T-helper 17 cell (primary cell): ENCODE measurements at regions not wholly inside any gene's neighbourhood (a gene's known extent, or its start where the extent isn't known, plus 50 kb on each side); places are given as distances from the start of the nearest gene placed in this dataset.
"Not testable (repeated sequence)": the region's sequence is repeated elsewhere in the genome, so short reads cannot be mapped to it uniquely, and the experiment has no call there.

ENCODE experiments used
- ATAC-seq: fragments of 150-1000 bp; cut with Tn5 transposase; 2 replicates; pipeline ENCODE4 v1.10.0; 2021; ENCODE audit warnings: mild to moderate bottlenecking, moderate library complexity
- DNase-seq, 3 donors: peaks; one replicate each; pipeline versions ENCODE4 v3.0.0 to v3.0.0-alpha.2; 2020 to 2021
- H3K9me3 ChIP-seq: one replicate; pipeline ENCODE4 v1.7.0; 2013; ENCODE audit warnings: low read length, mild to moderate bottlenecking; ENCODE audit not compliant: control insufficient read depth, poor library complexity, severe bottlenecking
- H3K27ac Mint-ChIP-seq: one replicate; pipeline ENCODE4 v1.8.0; 2022; ENCODE audit warnings: mild to moderate bottlenecking, moderate library complexity, mixed read lengths
- H3K27me3 Mint-ChIP-seq: one replicate; pipeline ENCODE4 v1.8.0; 2022; ENCODE audit warnings: mixed read lengths
- H3K36me3 Mint-ChIP-seq: one replicate; pipeline ENCODE4 v1.8.0; 2022; ENCODE audit warnings: low read depth, mixed read lengths
- H3K4me1 Mint-ChIP-seq: one replicate; pipeline ENCODE4 v1.8.0; 2022; ENCODE audit warnings: mild to moderate bottlenecking, mixed read lengths
- H3K4me3 Mint-ChIP-seq: one replicate; pipeline ENCODE4 v1.8.0; 2022; ENCODE audit warnings: mild to moderate bottlenecking, moderate library complexity, mixed read lengths

GRCh38 chr6:82484737-82485626 lies 121.4 kb downstream of the TPBG start:
- Mint-ChIP-seq H3K4me3 (no peak overlapping the region), H3K36me3 (no peaks in the 10 kb centered on the region), H3K27me3 (no peaks in the 10 kb centered on the region), H3K4me1 (no peaks in the 10 kb centered on the region), H3K27ac (no peak overlapping the region)
- no peaks in the 10 kb centered on the region for H3K9me3 ChIP-seq
- ATAC-seq (no peak), DNase-seq (no peak)

- H3K27ac Mint-ChIP-seq: no peak overlapping the region
- no peak for ATAC-seq
- H3K9me3 ChIP-seq: no peaks in the 10 kb centered on the region
- DNase-seq: no peak
- H3K4me3 Mint-ChIP-seq: no peak overlapping the region
- no peaks in the 10 kb centered on the region for H3K36me3 Mint-ChIP-seq
- H3K27me3 Mint-ChIP-seq: no peaks in the 10 kb centered on the region
- H3K4me1 Mint-ChIP-seq: no peaks in the 10 kb centered on the region
Measured at GRCh38 chr6:82487895-82488294, 124.3 kb downstream of the TPBG start.

GRCh38 chr6:82488403-82488802 lies 124.8 kb downstream of the TPBG start:
- Mint-ChIP-seq H3K4me3 (no peak overlapping the region), H3K27me3 (no peaks in the 10 kb centered on the region), H3K27ac (no peak overlapping the region), H3K36me3 (no peaks in the 10 kb centered on the region), H3K4me1 (no peaks in the 10 kb centered on the region)
- no peaks in the 10 kb centered on the region for H3K9me3 ChIP-seq
- ATAC-seq (no peak), DNase-seq (no peak)

- H3K4me1 Mint-ChIP-seq: no peaks in the 10 kb centered on the region
- no peak overlapping the region for H3K4me3 Mint-ChIP-seq
- no peak overlapping the region for H3K27ac Mint-ChIP-seq
- no peaks in the 10 kb centered on the region for H3K36me3 Mint-ChIP-seq
- no peak for ATAC-seq
- no peak for DNase-seq
- H3K27me3 Mint-ChIP-seq: no peaks in the 10 kb centered on the region
- H3K9me3 ChIP-seq: no peaks in the 10 kb centered on the region
Measured at GRCh38 chr6:82492134-82492533, 128.5 kb downstream of the TPBG start.

GRCh38 chr6:82493467-82493866 lies 129.8 kb downstream of the TPBG start:
- Mint-ChIP-seq H3K4me1 (no peaks in the 10 kb centered on the region), H3K36me3 (no peaks in the 10 kb centered on the region), H3K4me3 (no peak overlapping the region), H3K27me3 (no peaks in the 10 kb centered on the region), H3K27ac (no peak overlapping the region)
- no peak for DNase-seq
- no peaks in the 10 kb centered on the region for H3K9me3 ChIP-seq
- ATAC-seq: no peak

- H3K27ac Mint-ChIP-seq: no peak overlapping the region
- H3K4me3 Mint-ChIP-seq: no peak overlapping the region
- no peaks in the 10 kb centered on the region for H3K27me3 Mint-ChIP-seq
- no peaks in the 10 kb centered on the region for H3K36me3 Mint-ChIP-seq
- DNase-seq (no peak), ATAC-seq (no peak)
- no peaks in the 10 kb centered on the region for H3K4me1 Mint-ChIP-seq
- no peaks in the 10 kb centered on the region for H3K9me3 ChIP-seq
Measured at GRCh38 chr6:82494367-82494766, 130.8 kb downstream of the TPBG start.

- not testable (repeated sequence) for DNase-seq, H3K27ac Mint-ChIP-seq, H3K4me3 Mint-ChIP-seq, H3K27me3 Mint-ChIP-seq, H3K4me1 Mint-ChIP-seq, H3K9me3 ChIP-seq, ATAC-seq, H3K36me3 Mint-ChIP-seq
Measured at GRCh38 chr6:82501901-82502300, 138.3 kb downstream of the TPBG start.

GRCh38 chr6:82506526-82506925 lies 142.9 kb downstream of the TPBG start:
- Mint-ChIP-seq H3K36me3 (no peaks in the 10 kb centered on the region), H3K27me3 (peaks cover 5% of the 10 kb centered on the region), H3K4me1 (no peaks in the 10 kb centered on the region), H3K4me3 (no peak overlapping the region), H3K27ac (no peak overlapping the region)
- DNase-seq (no peak), ATAC-seq (no peak)
- no peaks in the 10 kb centered on the region for H3K9me3 ChIP-seq

GRCh38 chr6:82507112-82507511 lies 143.5 kb downstream of the TPBG start:
- Mint-ChIP-seq H3K36me3 (no peaks in the 10 kb centered on the region), H3K27ac (no peak overlapping the region), H3K4me1 (no peaks in the 10 kb centered on the region), H3K27me3 (peaks cover 5% of the 10 kb centered on the region), H3K4me3 (no peak overlapping the region)
- no peaks in the 10 kb centered on the region for H3K9me3 ChIP-seq
- DNase-seq (no peak), ATAC-seq (no peak)

GRCh38 chr6:82511546-82511945 lies 147.9 kb downstream of the TPBG start:
- H3K4me1 Mint-ChIP-seq: no peaks in the 10 kb centered on the region
- ATAC-seq (no peak), DNase-seq (no peak)
- no peaks in the 10 kb centered on the region for H3K9me3 ChIP-seq
- no peaks in the 10 kb centered on the region for H3K36me3 Mint-ChIP-seq
- no peak overlapping the region for H3K27ac Mint-ChIP-seq
- no peak overlapping the region for H3K4me3 Mint-ChIP-seq
- H3K27me3 Mint-ChIP-seq: no peaks in the 10 kb centered on the region

GRCh38 chr6:82517896-82518295 lies 154.3 kb downstream of the TPBG start:
- H3K4me3 Mint-ChIP-seq, H3K27ac Mint-ChIP-seq, ATAC-seq, H3K27me3 Mint-ChIP-seq, H3K9me3 ChIP-seq, DNase-seq, H3K4me1 Mint-ChIP-seq, H3K36me3 Mint-ChIP-seq: not testable (repeated sequence)

- Mint-ChIP-seq H3K36me3 (no peaks in the 10 kb centered on the region), H3K4me1 (no peaks in the 10 kb centered on the region), H3K4me3 (no peak overlapping the region), H3K27ac (no peak overlapping the region), H3K27me3 (no peaks in the 10 kb centered on the region)
- ATAC-seq: no peak
- H3K9me3 ChIP-seq: no peaks in the 10 kb centered on the region
- no peak for DNase-seq
Measured at GRCh38 chr6:82521369-82521768, 157.8 kb downstream of the TPBG start.

- Mint-ChIP-seq H3K36me3 (no peaks in the 10 kb centered on the region), H3K27me3 (no peaks in the 10 kb centered on the region), H3K4me3 (no peak overlapping the region), H3K27ac (no peak overlapping the region), H3K4me1 (no peaks in the 10 kb centered on the region)
- no peaks in the 10 kb centered on the region for H3K9me3 ChIP-seq
- no peak for DNase-seq
- no peak for ATAC-seq
Measured at GRCh38 chr6:82521861-82522260, 158.2 kb downstream of the TPBG start.

- Mint-ChIP-seq H3K4me3 (no peak overlapping the region), H3K27me3 (no peaks in the 10 kb centered on the region), H3K27ac (no peak overlapping the region), H3K4me1 (no peaks in the 10 kb centered on the region), H3K36me3 (no peaks in the 10 kb centered on the region)
- DNase-seq: no peak
- no peak for ATAC-seq
- no peaks in the 10 kb centered on the region for H3K9me3 ChIP-seq
Measured at GRCh38 chr6:82524031-82524430, 160.4 kb downstream of the TPBG start.
